NCI-H2196 (cell line): ENCODE measurements at regions not wholly inside any gene's neighbourhood (a gene's known extent, or its start where the extent isn't known, plus 50 kb on each side); places are given as distances from the start of the nearest gene placed in this dataset.

ENCODE experiments used
- DNase-seq: peaks from one replicate; lab custom pipeline; 2025; ENCODE audit not compliant: unreplicated experiment; lab: John Stamatoyannopoulos, UW

- no peak for DNase-seq
These were observed 206.8 kb upstream of the MTPN start for GRCh38 chr7:136183981-136184380.

GRCh38 chr7:136180984-136181383 lies 203.8 kb upstream of the MTPN start:
- DNase-seq: no peak

- no peak for DNase-seq
These were observed 202.9 kb upstream of the MTPN start for GRCh38 chr7:136179851-136180721.

- DNase-seq: no peak
These were observed 202.0 kb upstream of the MTPN start for GRCh38 chr7:136179154-136179553.

- DNase-seq: no peak
These were observed 197.4 kb upstream of the MTPN start for GRCh38 chr7:136174477-136175125.

- DNase-seq: no peak
These were observed 196.7 kb upstream of the MTPN start for GRCh38 chr7:136173874-136174273.

- DNase-seq: no peak
These were observed 194.1 kb upstream of the MTPN start for GRCh38 chr7:136171233-136171632.

- DNase-seq: no peak
These were observed 191.7 kb upstream of the MTPN start for GRCh38 chr7:136168821-136169220.

GRCh38 chr7:136167991-136168390 lies 190.8 kb upstream of the MTPN start:
- DNase-seq: no peak

GRCh38 chr7:136166521-136166920 lies 189.4 kb upstream of the MTPN start:
- DNase-seq: no peak

- no peak for DNase-seq
These were observed 186.2 kb upstream of the MTPN start for GRCh38 chr7:136163340-136163801.

- no peak for DNase-seq
These were observed 173.2 kb upstream of the MTPN start for GRCh38 chr7:136150311-136150710.

- DNase-seq: no peak
These were observed 171.8 kb upstream of the MTPN start for GRCh38 chr7:136148920-136149319.

- DNase-seq: no peak
These were observed 169.8 kb upstream of the MTPN start for GRCh38 chr7:136146925-136147324.

GRCh38 chr7:136144182-136144581 lies 167.0 kb upstream of the MTPN start:
- DNase-seq: no peak

- DNase-seq: no peak
These were observed 166.1 kb upstream of the MTPN start for GRCh38 chr7:136143271-136143670.

- DNase-seq: no peak
These were observed 165.4 kb upstream of the MTPN start for GRCh38 chr7:136142583-136142982.

GRCh38 chr7:136140469-136140868 lies 163.3 kb upstream of the MTPN start:
- no peak for DNase-seq

- no peak for DNase-seq
These were observed 162.3 kb upstream of the MTPN start for GRCh38 chr7:136139417-136139816.

GRCh38 chr7:136138991-136139390 lies 161.8 kb upstream of the MTPN start:
- DNase-seq: no peak

GRCh38 chr7:136136906-136137454 lies 159.8 kb upstream of the MTPN start:
- no peak for DNase-seq

- DNase-seq: no peak
These were observed 157.3 kb upstream of the MTPN start for GRCh38 chr7:136134503-136134902.
